ENCODE measurements at regions not wholly inside any gene's neighbourhood (a gene's known extent, or its start where the extent isn't known, plus 50 kb on each side); places are given as distances from the start of the nearest gene placed in this dataset.

- no peak for TF ChIP-seq CTCF (IDR thresholded peaks at IDR 0.05; ENCODE audit: low read depth, low read length)
- TF ChIP-seq EZH2phosphoT487 (IDR thresholded peaks at IDR 0.05; ENCODE audit: low read depth): no peak
Measured at GRCh38 chr12:91723191-91723590, 422.5 kb downstream of the BTG1 start.

Measured in OCI-LY3 (cell line).